Middle frontal gyrus (tissue), 1 donor: ENCODE measurements at regions not wholly inside any gene's neighbourhood (a gene's known extent, or its start where the extent isn't known, plus 50 kb on each side); places are given as distances from the start of the nearest gene placed in this dataset.

Experiments
- DNase-seq: peaks from one replicate; pipeline ENCODE4 v3.0.0-alpha.2; 2015; ENCODE audit warnings: low spot score; ENCODE audit errors: extremely low spot score

GRCh38 chr9:107673861-107674720 lies 184.5 kb upstream of the KLF4 start:
- no peak for DNase-seq

- no peak for DNase-seq
These were observed 182.0 kb upstream of the KLF4 start for GRCh38 chr9:107671588-107671987.

GRCh38 chr9:107669422-107669821 lies 179.9 kb upstream of the KLF4 start:
- DNase-seq: no peak

GRCh38 chr9:107667231-107668070 lies 177.9 kb upstream of the KLF4 start:
- no peak for DNase-seq

- DNase-seq: no peak
These were observed 175.5 kb upstream of the KLF4 start for GRCh38 chr9:107665057-107665456.

- no peak for DNase-seq
These were observed 171.4 kb upstream of the KLF4 start for GRCh38 chr9:107660976-107661375.

- no peak for DNase-seq
These were observed 163.8 kb upstream of the KLF4 start for GRCh38 chr9:107653263-107653821.

GRCh38 chr9:107650995-107651394 lies 161.4 kb upstream of the KLF4 start:
- DNase-seq: no peak

GRCh38 chr9:107650321-107650720 lies 160.8 kb upstream of the KLF4 start:
- DNase-seq: no peak

GRCh38 chr9:107648153-107648715 lies 158.7 kb upstream of the KLF4 start:
- no peak for DNase-seq

GRCh38 chr9:107647611-107648010 lies 158.0 kb upstream of the KLF4 start:
- no peak for DNase-seq

GRCh38 chr9:107647141-107647540 lies 157.6 kb upstream of the KLF4 start:
- DNase-seq: no peak

- DNase-seq: no peak
These were observed 155.9 kb upstream of the KLF4 start for GRCh38 chr9:107645464-107645833.

GRCh38 chr9:107644733-107645463 lies 155.3 kb upstream of the KLF4 start:
- no peak for DNase-seq

- DNase-seq: no peak
These were observed 149.9 kb upstream of the KLF4 start for GRCh38 chr9:107639426-107639825.

GRCh38 chr9:107638521-107639310 lies 149.1 kb upstream of the KLF4 start:
- DNase-seq: no peak

GRCh38 chr9:107637421-107638420 lies 148.2 kb upstream of the KLF4 start:
- peak; percentile 76 for DNase-seq

GRCh38 chr9:107636571-107637381 lies 147.2 kb upstream of the KLF4 start:
- no peak for DNase-seq
